Activated CD8-positive, alpha-beta memory T cell treated with anti-CD3 and anti-CD28 coated beads, Interleukin-2, amount 50 U/mL, for 24 hours (primary cell): ENCODE measurements at regions not wholly inside any gene's neighbourhood (a gene's known extent, or its start where the extent isn't known, plus 50 kb on each side); places are given as distances from the start of the nearest gene placed in this dataset.

Source experiments
- DNase-seq: peaks from one replicate; pipeline ENCODE4 v3.0.0-alpha.2; 2020; ENCODE audit errors: extremely low read depth

DNA sequence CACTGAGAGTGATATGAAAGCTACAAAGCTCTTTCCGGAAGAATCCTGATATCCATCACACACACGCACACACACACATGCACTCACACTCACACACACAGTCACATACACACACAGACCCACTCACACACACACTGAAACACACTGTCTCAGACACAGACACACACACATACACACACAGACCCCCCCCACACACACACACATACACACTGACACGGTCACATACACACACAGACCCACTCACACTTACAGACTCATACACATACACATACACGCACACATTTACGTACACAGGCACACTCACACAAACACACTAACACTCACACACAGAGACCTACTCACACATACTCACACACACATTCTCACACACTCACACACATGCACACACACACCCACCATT, 58.6 kb downstream of the LIG4 start:
- DNase-seq, result no peak

DNA sequence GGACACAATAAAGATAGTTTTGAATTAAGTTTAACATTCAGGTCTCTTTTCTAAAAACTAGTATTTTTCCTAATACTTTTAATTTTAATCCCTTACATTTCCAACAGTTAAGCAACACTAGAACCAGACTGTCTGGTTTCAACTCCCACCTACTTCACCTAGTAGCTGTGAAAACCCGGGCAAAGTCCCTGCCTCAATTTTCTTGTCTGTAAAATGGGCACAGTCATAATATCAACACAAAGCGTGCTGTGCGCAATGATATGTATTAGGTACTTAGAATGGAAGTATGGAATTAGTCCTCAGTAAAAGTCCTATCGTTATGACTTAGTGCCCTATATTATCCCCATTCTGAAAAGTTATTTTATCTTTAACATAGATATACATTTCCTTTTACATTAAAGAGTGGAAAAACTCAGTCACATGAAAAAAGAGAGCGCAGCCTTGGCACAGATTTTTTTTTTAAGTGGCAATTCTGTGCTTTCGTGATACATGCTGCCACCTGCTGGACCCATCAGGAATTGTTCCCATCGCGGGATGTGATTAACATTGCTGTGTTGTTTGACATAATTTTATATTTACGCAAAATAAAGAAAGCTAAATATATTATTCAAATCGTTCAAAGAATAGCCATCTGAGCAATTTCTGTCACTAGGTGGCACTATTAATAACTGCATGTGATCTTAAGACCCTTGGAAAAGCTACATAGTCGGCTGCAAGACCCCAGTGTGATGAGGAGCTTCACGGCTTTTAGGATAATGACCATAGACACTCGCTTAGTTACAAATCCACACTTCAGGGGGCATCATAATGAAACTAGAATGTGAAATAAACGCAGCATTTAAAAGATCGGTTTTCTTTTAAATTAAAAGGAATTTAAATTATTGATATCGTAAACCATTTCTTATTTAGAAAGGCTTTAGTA, 59.9 kb downstream of the LIG4 start:
- DNase-seq, result peak; percentile 13

DNA sequence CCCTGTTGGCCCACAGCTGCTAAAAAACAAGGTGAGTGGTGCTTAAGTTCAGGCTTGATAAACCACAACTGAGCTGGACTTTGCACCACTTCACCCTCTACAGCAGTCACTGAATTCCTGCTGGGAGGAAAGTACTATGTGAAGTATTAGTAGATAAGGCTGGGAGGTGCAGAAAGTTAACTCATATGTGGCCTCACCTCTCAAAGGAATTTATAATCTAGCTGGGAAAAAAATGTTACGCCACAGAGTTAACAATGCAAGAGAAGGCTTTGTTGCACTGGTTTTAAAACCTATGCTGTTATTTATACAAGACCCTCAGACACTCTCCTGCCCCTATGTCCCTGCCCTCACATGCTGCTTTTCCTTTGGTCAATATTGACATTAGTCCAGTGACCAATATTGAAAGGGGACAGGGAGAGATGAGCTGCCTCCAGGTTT, 60.9 kb downstream of the LIG4 start:
- DNase-seq, result no peak

DNA sequence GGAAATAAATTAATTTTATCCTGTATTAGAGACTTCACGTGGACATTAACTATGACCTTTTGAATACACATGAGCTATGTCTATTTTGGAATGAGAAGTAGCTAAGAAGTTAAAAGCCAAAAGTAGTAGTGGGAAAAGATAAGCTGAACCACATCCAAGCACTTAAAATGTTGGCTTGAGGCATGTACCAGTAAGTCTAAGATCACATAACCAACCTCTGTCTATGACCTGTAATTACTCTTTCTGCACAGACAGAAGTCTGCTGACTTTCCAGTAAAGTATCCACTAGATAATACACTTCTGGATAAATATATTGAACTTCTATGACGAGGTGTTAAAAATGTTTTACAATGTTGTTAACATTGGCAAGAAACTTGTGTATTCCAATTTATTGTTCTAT, 68.7 kb downstream of the LIG4 start:
- DNase-seq, result no peak

DNA sequence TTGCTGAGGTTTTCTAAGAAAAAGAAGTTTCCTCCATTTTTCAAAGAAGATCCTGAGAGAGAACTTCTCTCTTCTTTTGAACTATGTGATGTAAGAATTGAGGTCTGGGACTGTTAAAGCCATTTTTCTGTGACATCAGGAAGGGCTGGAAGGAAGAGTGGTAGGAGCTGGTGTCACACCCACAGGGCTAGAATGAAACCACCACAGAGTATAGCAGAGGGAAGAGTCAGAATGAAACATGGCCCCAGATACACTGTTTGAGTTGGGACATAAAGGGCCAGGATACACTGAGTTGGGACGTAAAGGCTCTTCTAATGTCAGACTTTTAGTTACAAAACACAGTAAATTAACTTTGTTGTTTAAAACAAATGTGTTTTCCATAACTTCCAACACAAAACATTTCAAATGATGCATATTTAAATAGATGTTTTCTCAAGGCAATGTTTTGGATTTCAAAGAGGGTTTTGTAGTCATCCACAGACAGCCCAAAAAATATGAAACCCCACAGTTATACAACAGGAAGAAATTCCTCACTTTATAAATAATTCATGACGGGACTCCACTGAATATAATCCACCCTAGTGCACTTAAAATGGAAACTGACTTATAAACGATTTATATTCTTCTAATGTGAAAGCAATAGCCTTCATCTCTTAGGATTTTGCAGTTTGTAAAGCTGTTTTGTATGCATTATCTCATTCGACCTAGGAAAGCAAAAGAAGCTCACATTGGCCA, 72.5 kb downstream of the LIG4 start:
- no peak for DNase-seq

DNA sequence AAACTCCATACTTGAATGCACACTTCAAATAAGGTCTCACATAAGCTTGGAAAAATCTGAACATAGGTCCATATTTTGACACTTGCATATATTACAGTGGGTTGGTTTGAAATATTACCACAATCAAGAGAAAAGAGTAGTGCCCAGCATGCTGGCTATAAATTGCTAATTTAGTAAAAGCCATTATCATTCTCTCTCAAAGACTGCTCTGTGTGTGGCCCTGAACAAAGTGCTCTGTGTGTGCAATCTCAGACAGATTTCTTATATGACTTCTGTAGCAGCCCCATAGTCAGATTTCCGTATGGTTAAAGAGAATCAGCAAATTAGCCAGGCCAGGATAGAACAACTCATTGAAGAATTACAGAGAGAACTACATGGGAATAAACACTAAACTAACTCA, 78.2 kb downstream of the LIG4 start:
- DNase-seq, result no peak

DNA sequence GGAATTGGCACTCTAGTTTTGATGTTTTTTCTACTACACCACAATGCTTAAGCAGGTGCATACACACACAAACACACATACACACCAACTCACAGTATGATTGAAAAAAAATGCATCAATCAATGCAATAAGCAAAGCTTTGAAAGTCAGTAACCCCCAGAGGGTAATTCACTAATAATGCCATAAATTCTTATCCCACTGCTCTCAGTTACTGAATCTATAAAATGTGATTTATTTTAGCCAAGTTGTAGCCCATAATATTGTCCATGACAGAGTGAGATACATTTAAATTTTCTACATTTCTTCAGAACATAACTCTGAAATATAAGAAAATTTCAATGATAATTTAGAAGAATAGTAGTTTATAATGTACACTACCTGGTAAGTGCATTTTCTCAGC, 87.9 kb downstream of the LIG4 start:
- DNase-seq, result no peak

DNA sequence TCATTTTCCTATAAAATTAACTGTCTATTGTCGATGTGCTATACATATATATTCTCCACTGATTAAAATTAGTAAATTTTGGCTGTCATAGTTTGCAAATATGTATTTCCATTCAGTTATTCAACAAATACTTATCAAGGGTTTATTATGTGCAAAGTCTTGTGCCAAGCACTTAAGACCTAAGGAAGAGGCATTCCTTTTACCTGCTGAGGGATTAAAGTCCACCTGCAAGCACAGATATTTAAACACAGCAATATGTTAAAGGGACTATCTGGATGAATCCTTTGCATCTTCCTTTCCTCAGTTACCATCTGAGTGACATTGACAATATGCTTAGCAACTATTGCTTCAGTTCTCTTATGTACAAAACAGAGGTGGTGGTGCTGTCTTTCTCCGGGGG, 89.3 kb downstream of the LIG4 start:
- no peak for DNase-seq

DNA sequence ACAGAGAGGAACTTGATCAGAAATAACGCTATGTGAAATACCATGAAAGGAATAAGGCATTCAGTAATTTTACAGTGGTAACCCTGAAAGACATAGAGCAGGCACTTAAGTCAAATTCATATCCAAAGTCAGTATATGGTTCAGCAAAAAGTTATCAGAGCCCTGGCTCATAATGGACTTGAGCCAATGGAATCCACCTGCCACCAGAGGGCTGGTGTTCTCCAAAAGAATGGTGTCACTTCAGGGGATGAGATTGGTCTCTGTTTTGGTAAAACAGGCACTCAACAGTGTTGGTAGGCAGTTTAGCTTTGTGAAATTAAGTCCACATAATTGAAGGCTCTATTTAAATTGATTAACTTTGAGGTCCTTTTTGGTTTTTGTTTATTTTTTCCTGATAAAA, 93.9 kb downstream of the LIG4 start:
- DNase-seq, result no peak

DNA sequence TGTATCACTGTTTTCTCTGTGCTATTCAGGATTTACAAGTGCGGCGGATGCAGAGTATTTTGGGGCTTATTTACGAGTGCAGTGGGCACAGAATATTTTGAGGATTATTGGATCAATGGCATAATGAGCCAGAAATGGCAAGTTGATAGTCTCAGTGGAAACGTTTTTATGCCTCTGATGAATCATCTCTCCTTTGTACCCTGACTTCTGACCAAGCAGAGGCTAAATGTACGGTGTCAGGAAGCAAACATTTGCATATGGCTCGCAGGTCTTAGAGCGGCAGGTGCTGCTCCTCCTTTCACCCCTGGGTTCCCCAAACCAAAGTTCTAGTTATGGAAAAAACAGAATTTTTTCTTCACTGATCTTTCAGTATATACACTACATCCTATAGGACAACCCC, 94.5 kb downstream of the LIG4 start:
- DNase-seq, result no peak

DNA sequence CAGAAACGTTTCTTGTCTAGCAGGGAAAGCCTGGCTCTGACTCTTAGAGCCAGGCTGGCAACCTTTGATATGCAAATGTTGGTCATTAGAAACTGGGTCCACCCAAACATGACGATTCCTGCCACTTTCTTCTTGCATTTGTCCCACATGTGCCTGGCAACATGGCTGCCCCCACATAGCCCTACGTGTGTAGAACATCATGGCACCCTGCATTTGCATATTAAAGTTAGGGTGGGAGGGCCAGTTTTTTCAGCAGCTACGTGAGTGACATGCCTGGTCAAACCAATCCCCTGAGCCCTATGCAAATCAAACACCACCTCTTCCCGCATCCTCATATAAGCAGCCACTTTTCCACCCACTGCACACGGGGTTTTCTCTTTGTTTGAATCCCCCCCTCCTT, 95.0 kb downstream of the LIG4 start:
- no peak for DNase-seq

DNA sequence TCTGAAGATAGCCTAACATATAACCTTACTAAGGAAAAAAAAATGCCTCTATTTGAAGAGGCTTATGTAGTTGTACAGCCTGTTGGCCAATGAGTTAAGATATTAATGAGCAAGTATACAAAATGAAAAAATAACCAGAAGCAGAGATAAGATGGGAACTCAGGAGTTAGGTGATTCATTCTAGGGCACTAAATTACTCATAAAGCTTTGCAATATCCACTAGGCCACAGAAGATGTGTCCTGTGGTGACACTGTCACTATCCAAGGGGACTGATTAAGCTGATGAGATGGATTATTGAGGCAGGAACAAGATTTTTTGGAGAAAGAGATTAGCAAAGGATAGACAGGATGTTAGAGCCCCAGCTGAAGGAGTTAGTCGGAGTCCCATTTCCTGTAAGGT, 99.6 kb downstream of the LIG4 start:
- DNase-seq, result no peak

DNA sequence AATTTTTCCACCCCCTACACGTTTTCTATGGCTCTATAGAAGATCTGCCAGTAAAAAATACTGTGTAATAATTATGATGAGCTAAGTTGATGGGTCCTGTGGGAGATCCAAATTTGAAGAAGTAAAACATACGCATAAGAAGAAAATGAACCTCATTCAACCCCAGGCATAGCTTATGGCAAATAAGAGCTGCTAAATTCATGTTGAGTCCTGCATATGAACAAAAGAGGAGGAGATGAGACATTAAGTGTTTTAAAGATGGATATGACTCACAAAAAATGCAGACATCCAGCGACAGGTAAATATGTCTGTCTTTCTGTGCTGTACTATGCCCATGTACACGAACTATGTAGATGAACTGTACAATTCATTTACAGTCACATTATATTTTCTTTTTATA, 101.9 kb downstream of the LIG4 start:
- DNase-seq, result no peak

DNA sequence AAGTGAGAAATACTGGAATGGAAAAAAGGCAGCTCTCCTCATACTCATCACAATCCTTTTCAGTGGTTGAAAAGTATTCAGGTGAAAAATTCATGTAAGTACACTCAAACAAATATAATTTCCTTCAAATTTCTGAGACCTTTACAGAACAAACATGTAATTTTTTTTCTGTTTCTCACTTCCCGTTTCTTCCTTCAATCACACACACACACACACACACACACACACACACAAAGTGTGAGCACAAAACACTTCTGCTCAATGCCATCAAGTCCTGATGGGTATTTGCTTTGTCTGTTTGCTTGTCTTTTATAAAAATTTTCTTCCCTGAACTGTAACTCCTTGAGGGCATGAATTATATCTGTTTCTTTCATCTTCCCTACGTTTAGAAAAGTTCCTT, 110.6 kb downstream of the LIG4 start:
- DNase-seq, result no peak

DNA sequence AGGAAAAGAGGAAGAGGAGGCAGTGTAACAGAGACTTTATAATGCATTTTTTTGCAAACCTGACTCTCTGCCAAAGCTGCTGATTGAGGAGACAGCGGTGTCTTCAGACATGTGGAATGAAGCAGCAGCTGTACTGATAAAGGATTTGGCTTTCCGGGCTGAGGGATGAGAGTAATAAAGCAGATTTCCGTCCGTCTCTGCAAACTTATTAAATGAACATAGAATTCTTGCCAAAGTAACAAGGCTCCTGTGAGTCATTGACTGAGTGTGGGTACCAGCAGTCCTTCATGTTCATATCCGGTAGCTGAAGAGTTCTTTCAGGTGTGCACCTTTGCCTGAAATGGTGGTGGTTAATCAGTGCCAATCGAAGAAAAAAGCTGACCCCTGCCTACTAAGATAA, 112.6 kb downstream of the LIG4 start:
- no peak for DNase-seq

DNA sequence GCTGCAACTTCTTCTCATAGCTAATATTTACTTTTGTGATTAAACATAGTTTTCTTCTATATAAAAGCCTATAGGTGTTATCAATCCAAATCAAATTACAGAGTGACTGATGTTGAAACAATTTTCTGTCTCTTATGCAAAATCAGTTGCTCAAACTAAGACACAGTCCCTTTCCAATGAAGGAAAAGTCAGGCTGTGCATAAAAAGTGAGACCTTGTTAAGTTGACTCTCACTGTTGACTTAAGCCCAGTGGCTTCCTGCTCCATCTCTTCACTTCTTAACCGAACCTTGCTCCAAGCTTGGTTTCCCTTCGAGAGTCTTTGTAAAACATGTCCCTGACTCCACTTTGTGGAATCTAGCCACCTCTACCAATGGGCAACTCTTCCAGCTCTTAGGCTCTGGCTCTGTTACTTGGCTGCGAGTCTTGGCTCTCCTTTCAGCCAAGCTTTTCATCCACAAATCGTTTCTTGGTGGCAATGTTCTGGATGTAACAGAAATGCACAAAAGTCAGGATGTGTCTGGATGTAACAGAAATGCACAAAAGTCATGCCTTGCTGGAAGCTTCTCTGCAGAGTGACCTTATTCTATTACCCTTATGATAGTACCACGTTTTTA, 118.9 kb downstream of the LIG4 start:
- DNase-seq, result no peak

DNA sequence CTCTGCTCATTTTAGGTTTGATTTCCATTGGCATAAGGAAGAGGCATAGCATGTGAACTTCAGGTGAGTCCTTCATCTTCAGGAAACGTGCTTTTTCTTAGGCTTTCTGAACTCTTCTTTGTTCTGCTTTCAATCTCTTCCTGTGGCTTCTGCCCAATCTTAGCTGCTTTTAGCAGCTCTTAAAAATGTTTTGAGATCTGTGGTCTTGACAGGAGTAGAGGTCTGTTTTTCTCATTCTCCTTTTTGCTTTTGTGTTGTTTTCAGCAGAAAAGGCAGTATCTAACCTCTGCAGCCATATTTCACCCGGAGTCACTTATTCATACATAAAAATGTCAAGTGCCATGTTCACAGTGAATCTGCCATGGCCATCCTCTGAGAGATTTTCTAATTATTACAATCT, 120.3 kb downstream of the LIG4 start:
- no peak for DNase-seq

DNA sequence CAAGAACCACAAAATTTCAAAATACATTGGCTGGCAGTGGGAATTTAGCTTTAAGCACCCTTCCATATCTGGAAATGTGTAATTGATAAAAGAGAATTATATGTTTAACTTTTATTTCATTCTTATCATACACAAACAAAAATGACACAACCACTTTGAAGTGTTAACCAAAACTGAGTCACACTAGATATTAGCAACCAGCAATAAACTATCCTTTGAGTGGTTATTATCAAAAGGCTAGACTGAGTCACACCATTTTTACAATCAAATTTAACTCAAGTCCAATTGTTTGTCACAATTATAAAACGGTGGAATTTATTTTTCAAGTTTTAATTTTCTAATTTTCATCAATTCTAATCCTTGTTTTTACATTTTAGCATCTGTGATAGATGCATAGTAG, 121.7 kb downstream of the LIG4 start:
- DNase-seq, result no peak

DNA sequence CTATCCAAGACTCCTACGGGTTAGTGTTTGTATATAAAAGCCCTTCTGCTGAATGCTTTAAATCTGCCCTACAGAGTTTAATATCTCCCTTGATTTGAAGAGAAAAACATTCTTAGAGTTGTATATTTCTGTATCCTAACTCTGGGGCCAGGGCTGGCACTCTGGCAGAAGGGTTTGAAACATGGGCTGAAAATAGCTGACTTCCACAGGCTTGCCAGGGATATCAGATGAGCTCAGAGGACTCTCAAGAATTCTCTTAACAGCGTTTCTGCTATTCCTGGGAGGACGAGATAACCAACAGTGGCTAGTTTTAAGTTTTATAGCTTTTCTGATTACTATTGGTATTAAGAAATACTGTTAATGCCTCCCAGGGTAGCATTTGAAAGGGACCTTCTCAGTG, 127.5 kb downstream of the LIG4 start:
- DNase-seq, result no peak

DNA sequence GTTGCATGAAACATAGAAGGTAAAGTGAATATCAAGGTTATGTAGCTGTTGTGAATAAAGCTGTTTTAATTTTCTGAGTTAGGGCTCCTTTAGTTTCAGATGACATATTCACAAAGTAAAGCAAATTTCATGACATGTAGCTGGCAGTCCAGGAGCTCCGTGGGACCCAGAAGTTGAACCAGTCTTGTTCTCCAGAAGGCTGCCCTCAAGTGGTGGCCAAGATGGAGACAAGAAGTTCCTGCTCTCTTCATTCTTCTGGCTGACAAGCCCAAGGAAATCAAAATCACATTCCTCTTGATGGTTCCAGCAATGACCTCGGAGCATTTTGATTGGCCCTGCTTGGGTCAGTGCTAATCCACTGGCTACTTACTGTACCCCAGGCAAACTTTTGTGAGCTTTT, 128.7 kb downstream of the LIG4 start:
- no peak for DNase-seq

DNA sequence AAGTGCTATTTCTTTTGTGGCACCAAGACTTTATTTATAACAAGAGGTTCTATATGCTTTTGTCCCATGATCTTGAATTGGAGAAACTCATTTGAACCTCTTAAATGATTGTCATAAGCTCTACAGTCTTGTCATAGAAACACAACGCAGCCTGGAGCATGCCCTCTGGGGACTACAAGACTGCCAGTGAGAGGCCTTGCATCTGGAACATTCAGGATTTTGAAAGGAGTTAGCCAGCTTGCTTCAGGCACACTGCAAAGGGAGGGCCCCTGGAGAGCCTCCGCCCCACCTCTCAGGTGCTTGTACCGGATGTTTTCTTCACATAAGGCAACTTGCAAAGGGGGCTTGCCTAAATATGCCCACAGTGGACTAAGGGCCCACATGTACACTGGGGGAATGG, 130.5 kb downstream of the LIG4 start:
- no peak for DNase-seq

DNA sequence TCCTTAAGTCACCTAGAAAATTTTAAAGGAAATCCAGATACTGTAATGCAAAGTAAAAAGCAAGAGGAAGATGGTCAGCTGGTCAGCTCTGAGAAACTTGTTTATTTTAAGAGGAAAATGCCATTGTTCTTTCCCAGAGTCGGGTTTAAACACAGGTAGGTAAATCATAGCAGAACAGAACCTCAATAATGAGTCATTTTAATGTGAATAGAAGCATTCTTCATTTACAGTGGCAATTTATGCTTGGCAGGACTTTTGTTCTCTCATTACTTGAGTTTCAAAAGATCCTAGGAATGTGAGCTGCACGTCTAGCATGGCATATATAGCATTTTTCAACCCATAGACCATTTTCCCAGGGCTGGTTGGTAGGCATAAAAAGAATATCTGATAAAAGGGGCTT, 132.3 kb downstream of the LIG4 start:
- no peak for DNase-seq

DNA sequence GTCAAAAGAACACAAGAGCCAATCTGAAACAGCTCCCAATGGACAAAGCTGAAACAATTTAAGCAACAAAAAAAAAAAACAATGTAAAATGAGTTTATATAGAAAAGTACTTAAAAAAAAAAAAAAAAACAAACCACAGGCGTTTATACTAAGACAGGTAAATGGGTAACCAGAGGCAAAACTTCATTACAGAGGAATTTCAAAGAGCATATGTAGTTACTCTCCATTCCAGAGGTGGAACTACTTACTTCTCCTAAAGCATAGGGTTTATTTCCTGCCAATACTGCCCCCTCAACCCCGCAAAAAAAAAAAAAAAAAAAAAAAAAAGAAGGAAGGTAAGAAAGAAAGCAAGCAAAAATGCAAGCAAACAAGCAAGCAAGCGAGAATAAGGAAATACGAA, 132.9 kb downstream of the LIG4 start:
- no peak for DNase-seq
